GM12865 (cell line): ENCODE measurements at regions not wholly inside any gene's neighbourhood (a gene's known extent, or its start where the extent isn't known, plus 50 kb on each side); places are given as distances from the start of the nearest gene placed in this dataset.
"Not testable (repeated sequence)": the region's sequence is repeated elsewhere in the genome, so short reads cannot be mapped to it uniquely, and the experiment has no call there.

ENCODE experiments used
- DNase-seq: peaks from one replicate; pipeline ENCODE4 v3.0.0; 2010; ENCODE audit warnings: low read depth
- H3K4me3 ChIP-seq: 2 replicates; pipeline ENCODE4 v1.5.1; 2011; ENCODE audit warnings: mild to moderate bottlenecking, low read depth, low read length, control low read depth
- CTCF ChIP-seq: IDR thresholded peaks from 2 replicates; pipeline ENCODE4 v1.5.1; 2011; ENCODE audit warnings: low read length, control low read depth, low read depth, inconsistent platforms; ENCODE audit not compliant: insufficient read depth; ENCODE audit errors: missing control alignments

- DNase-seq = no peak
- no peak overlapping the region for H3K4me3 ChIP-seq
- TF ChIP-seq CTCF = no peak
Measured at GRCh38 chr17:71437166-71437565, 683.7 kb upstream of the SOX9 start.

GRCh38 chr17:71438631-71439146 is 682.1 kb upstream of the SOX9 start:
- no peak for TF ChIP-seq CTCF
- no peak overlapping the region for H3K4me3 ChIP-seq
- DNase-seq = no peak

DNA sequence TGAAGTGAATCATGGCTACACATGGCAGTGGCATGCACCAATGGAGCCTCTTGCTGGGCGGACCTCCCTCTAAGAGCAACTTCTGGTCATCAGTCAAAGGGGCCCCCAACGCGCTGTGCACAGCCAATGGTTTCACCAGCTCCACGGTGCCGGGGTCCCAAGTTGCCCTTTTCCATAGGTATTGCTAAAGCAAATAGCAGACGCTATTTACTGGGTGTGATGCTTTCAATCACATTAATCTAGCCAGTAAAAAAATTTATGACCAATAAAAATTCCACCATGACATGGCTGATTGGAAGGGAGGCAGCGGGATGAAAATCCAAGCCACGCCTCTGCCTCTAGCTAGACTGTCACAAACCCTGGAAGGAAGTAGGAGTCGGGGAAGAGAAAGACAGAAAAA is 680.3 kb upstream of the SOX9 start:
- no peak for DNase-seq
- TF ChIP-seq CTCF = no peak
- H3K4me3 ChIP-seq = no peak overlapping the region

DNA sequence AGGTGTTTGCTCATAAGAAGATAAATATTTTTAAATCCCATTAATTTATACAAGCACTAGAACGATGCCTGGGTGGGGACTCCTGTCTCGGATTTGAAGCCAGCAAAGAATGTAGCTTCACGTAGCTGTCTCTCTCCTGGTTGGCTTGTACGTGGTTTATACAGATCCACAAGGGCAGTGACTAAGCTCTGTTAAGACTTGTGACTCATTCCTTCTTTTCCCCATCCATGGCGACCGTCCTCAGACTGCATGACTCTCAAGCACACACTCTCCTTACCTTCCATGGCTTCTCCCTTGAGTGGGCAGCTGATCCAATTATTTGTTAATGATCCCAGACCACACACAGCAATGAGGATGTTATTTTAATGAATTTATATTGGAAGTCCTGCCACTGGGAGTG is 679.7 kb upstream of the SOX9 start:
- TF ChIP-seq CTCF = no peak
- no peak for DNase-seq
- H3K4me3 ChIP-seq = no peak overlapping the region

- no peak for TF ChIP-seq CTCF
- no peak overlapping the region for H3K4me3 ChIP-seq
- DNase-seq = no peak
Measured at GRCh38 chr17:71444078-71444477, 676.7 kb upstream of the SOX9 start.

DNA sequence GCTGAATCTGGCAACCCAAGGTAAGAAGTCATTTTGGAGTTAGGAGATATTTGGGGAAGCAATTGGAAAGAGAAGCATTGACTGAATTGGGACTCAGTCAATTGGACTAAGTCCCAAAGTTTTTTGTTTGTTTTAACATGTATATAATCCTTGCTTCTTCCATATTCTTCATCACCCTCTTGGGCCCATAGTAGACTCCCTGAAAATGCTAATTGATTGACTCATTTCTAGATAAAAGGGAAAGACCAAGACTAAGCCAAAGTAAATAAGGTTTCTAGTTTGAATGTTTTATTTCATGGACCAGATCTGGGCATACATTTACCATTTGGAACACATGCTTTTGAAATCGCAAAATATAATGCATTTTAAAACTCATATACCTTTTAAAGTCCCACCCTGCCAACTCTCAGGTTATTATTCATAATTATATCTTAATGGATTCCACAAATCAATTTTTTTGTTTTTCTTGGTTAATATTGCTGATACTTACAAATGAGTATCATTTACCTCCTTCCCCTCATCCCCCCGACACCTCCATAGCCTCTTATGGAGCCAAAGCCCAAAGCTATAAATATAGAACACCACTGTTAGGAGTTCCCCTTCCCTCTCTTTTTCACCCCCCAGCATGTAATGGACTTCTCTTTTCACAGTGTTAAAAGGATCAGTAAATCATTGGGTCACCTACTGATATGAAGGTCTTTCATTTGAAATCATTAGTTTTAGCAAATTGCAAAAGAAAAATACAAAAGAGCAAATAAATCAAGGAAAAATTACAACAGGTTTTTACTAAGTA is 674.0 kb upstream of the SOX9 start:
- no peak for DNase-seq
- TF ChIP-seq CTCF = no peak
- no peak overlapping the region for H3K4me3 ChIP-seq

GRCh38 chr17:71447644-71448043 is 673.2 kb upstream of the SOX9 start:
- DNase-seq = no peak
- no peak for TF ChIP-seq CTCF
- no peak overlapping the region for H3K4me3 ChIP-seq

- H3K4me3 ChIP-seq, DNase-seq: not testable (repeated sequence)
Measured at GRCh38 chr17:71450657-71451056, 670.2 kb upstream of the SOX9 start.
